ENCODE measurements at regions not wholly inside any gene's neighbourhood (a gene's known extent, or its start where the extent isn't known, plus 50 kb on each side); places are given as distances from the start of the nearest gene placed in this dataset.

DNA sequence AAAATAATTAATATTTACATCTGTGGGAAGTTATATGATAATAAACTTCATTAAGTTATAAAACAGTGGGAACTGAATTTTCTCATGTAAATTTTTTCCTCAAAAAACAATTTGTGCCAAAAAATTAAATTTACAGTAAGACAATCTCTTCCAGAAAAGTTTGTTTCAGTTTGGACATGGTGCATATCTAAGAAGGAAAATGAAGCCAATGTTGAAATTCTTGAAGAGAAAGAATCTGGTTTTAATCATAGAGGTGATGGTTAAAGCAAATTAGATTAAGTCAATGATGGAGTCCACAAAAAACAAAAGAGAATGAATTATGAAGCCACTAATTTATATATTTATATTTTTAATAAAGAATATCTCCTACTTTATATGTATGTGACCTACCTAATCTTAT is 457.2 kb upstream of the SLITRK1 start:
- no peak for DNase-seq (ENCODE audit: low spot score)

DNA sequence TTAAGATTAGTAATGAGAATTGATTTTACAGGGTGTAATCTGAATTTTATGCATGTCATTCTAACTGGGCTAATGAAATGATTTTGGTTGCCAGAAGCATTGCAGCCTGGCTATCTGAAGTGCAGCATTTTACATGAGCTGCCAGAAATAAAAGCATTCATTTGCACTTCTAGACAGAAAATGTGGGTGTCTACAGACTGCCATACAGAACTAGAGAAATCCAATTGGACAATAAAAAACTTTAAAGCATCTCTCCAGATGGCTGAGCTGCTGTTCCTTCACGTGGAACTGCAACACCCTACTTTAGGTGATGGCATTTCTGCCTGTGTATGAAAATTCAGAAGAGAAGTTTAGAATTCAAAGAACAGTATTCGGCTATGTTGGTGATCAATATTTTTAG is 450.1 kb upstream of the SLITRK1 start:
- ATAC-seq (no peak), DNase-seq (ENCODE audit: low spot score) (no peak)
- intact Hi-C loops (cut with DNase I) = no loop called here

More for the DNA sequence above, 457.2 kb upstream of the SLITRK1 start:
- no peak for ATAC-seq
- intact Hi-C loops (cut with DNase I) = loop anchor here (5.0 kb wide), 1 partner anchor 513 kb away; no protein-coding TSS in a partner anchor

- intact Hi-C loops (cut with DNase I) = no loop called here
- DNase-seq (ENCODE audit: low spot score) = no peak
- no peak for ATAC-seq
Measured at GRCh38 chr13:84315527-84315926, 433.3 kb upstream of the SLITRK1 start.

GRCh38 chr13:84303035-84303434 is 420.8 kb upstream of the SLITRK1 start:
- intact Hi-C loops (cut with DNase I) = no loop called here
- ATAC-seq = no peak
- DNase-seq (ENCODE audit: low spot score) = no peak

- no peak for DNase-seq (ENCODE audit: low spot score)
- ATAC-seq = no peak
- intact Hi-C loops (cut with DNase I) = no loop called here
Measured at GRCh38 chr13:84297251-84297650, 415.0 kb upstream of the SLITRK1 start.

GRCh38 chr13:84296401-84296800 is 414.1 kb upstream of the SLITRK1 start:
- intact Hi-C loops (cut with DNase I) = no loop called here

GRCh38 chr13:84294576-84294975 is 412.3 kb upstream of the SLITRK1 start:
- ATAC-seq (no peak), DNase-seq (ENCODE audit: low spot score) (no peak)
- intact Hi-C loops (cut with DNase I) = no loop called here

More at GRCh38 chr13:84296401-84296800, 414.1 kb upstream of the SLITRK1 start:
- no peak for ATAC-seq
- DNase-seq (ENCODE audit: low spot score) = no peak

- intact Hi-C loops (cut with DNase I) = no loop called here
- DNase-seq (ENCODE audit: low spot score) (no peak), ATAC-seq (no peak)
Measured at GRCh38 chr13:84290386-84290785, 408.1 kb upstream of the SLITRK1 start.

DNA sequence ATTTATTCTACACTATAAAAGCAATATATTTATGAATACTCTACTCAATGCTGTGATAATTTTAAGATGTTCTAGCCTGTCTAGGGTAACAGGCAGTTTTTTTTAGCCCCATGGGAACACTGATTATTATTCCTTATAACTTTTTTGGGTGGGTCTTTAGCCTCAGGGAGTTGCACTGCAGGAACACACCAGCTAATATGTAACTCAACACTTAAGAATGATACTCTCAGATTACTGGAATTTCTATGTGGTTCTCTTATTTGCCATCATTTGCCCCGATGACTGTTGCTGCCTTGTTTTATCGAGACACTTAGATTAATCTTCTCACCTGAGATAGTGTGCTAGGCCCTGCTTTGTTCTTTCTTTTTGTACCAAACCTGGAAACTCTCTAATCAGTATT is 396.9 kb upstream of the SLITRK1 start:
- ATAC-seq = no peak
- intact Hi-C loops (cut with DNase I) = no loop called here
- DNase-seq (ENCODE audit: low spot score) = no peak

GRCh38 chr13:84272877-84273562 is 390.7 kb upstream of the SLITRK1 start:
- DNase-seq (ENCODE audit: low spot score) = no peak
- intact Hi-C loops (cut with DNase I) = loop anchor here (2.0 kb wide), 1 partner anchor 42 kb away; no protein-coding TSS in a partner anchor
- ATAC-seq = no peak

- no peak for DNase-seq (ENCODE audit: low spot score)
- no peak for ATAC-seq
- intact Hi-C loops (cut with DNase I) = no loop called here
Measured at GRCh38 chr13:84265257-84265764, 383.0 kb upstream of the SLITRK1 start.

DNA sequence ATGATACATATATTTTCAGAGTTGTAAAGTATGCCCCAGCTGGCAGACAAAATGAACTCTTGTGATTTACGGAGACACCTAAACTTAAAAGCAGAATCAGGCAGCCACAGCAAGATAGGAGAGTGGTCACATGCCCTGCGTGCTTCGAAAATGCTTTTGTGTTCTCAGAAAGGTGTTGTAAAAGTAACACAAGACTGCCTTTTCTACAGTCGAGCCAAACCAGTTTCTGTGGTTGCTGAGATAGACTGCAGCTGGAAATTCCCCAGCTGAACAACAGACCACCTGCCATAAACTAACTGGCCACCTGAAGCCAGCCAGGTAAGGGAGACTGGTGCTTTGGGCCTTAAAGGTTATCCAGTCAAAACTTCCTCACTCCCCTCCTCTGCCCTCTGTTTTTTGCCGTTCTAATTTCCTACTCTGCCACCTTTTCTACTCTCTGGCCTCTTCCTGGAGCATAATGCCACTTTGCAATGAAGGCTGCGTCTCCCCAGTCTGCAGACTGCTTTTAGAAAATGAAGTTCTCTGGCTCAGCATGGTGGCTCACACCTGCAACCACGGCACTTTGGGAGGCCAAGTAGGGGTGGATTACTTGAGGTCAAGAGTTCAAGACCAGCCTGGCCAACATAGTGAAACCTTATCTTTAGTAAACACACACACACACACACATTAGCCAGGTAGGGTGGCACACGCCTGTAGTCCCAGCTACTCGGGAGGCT is 381.2 kb upstream of the SLITRK1 start:
- DNase-seq (ENCODE audit: low spot score) = no peak
- intact Hi-C loops (cut with DNase I) = no loop called here
- no peak for ATAC-seq

DNA sequence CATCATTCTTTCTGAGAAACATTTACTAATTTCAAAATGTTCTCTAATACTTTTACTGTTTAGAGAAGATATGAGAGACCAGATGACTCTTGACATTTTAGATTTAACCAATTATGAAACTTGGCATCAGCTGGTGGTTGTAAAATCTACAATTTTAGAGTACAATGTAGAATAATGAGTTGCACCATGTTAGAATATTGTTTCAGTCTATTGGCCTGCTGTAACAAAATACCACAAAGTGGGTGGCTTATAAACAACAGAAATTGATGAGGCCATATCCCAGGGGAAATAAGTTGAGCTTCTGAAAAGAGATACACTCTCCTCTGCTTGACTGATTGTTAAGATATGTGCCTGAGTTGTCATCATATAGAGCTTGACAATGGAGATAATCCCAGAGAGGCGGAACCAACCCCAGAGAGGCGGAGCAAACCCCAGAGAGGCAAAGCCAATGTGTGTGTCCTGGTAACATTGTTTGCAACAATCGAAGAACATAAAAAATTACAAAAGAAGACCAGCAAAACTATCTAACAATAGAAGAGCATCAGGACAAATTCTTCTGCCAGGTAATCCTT is 373.0 kb upstream of the SLITRK1 start:
- intact Hi-C loops (cut with DNase I) = no loop called here
- DNase-seq (ENCODE audit: low spot score) (no peak), ATAC-seq (no peak)

- intact Hi-C loops (cut with DNase I) = no loop called here
- DNase-seq (ENCODE audit: low spot score) (no peak), ATAC-seq (no peak)
Measured at GRCh38 chr13:84249463-84249862, 367.2 kb upstream of the SLITRK1 start.

GRCh38 chr13:84243340-84243739 is 361.1 kb upstream of the SLITRK1 start:
- ATAC-seq (no peak), DNase-seq (ENCODE audit: low spot score) (no peak)
- intact Hi-C loops (cut with DNase I) = no loop called here

GRCh38 chr13:84239032-84239431 is 356.8 kb upstream of the SLITRK1 start:
- ATAC-seq (no peak), DNase-seq (ENCODE audit: low spot score) (no peak)
- intact Hi-C loops (cut with DNase I) = no loop called here

DNA sequence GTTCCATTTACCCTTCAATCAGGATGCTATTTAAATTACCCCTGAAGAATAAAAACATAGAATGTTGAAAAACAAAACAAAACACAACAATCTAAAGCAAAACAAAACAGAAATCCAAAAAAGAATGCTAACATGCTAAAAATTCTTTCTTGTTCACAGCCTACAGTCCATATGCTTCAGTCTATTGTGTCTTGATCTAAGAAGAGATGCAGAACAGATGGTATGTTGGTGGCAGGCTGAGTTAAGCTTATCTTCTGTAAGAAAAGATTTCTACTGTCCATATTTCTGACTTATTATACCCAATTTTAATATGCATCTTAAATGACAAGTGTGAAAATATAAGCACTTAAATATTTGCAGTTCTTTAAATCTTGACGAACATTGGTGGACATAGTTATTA is 356.1 kb upstream of the SLITRK1 start:
- ATAC-seq = no peak
- DNase-seq (ENCODE audit: low spot score) = no peak
- intact Hi-C loops (cut with DNase I) = no loop called here

GRCh38 chr13:84237143-84237542 is 354.9 kb upstream of the SLITRK1 start:
- DNase-seq (ENCODE audit: low spot score) = no peak
- no peak for ATAC-seq
- intact Hi-C loops (cut with DNase I) = no loop called here

DNA sequence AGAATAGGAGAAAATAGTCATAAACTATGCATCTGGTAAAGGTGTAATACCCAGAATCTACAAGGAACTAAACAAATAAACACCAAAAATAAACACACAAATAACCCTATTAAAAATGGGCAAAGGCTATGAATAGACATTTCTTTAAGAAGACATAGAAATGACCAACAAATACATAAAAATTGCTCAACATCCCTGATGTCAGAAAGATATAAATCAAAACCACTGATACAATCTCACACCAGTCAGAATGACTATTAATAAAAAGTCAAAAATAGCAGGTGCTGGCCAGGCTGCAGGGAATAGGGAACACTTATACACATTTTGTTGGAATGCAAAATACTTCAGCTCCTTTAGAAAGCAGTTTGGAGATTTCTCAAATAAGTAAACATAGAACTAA is 352.1 kb upstream of the SLITRK1 start:
- intact Hi-C loops (cut with DNase I) = no loop called here
- ATAC-seq (no peak), DNase-seq (ENCODE audit: low spot score) (no peak)

DNA sequence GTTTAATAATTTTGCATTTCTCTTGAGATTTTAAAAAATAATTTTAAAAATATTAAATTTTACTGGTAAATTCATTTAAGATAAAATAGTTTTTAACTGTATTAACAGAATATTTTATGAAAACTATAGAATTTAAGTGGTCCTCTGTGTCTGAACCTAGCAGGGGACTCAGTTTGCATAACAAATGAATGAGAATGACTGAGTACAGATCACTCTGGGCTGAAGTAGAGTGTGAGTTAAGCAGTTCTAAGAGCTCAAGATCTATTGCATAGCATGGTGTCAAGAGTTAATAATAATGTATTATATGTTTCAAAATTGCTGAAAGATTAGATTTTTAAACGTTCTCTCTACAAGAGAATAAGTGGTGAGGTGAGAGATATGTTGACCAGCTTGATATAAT is 348.3 kb upstream of the SLITRK1 start:
- intact Hi-C loops (cut with DNase I) = loop anchor here (2.0 kb wide), 1 partner anchor 42 kb away; no protein-coding TSS in a partner anchor

More for the DNA sequence above, 348.3 kb upstream of the SLITRK1 start:
- ATAC-seq = no peak
- no peak for DNase-seq (ENCODE audit: low spot score)

Measured in sciatic nerve (tissue), 2 donors.